Thymus (tissue), 11 donors: ENCODE measurements at regions not wholly inside any gene's neighbourhood (a gene's known extent, or its start where the extent isn't known, plus 50 kb on each side); places are given as distances from the start of the nearest gene placed in this dataset.

Experiments used
- DNase-seq, 9 donors: peaks; one replicate each; pipeline ENCODE4 v3.0.0-alpha.2; 2013; ENCODE audit warnings: low spot score in 9 of 9, low read depth in 6 of 9, missing footprints in 1 of 9
- H3K27ac ChIP-seq, 2 donors: one replicate each; pipeline ENCODE4 v1.5.1; 2013; ENCODE audit warnings: control low read depth in 1 of 2, low read depth in 1 of 2, low read length in 1 of 2, mild to moderate bottlenecking in 1 of 2, moderate library complexity in 1 of 2
- H3K27me3 ChIP-seq, 2 donors: one replicate each; pipeline ENCODE4 v1.5.1; 2013; ENCODE audit warnings: low read length in 1 of 2; ENCODE audit not compliant: control insufficient read depth in 2 of 2, insufficient read depth in 1 of 2
- H3K36me3 ChIP-seq, 2 donors: one replicate each; pipeline ENCODE4 v1.5.1; 2013; ENCODE audit warnings: low read length in 1 of 2, mild to moderate bottlenecking in 1 of 2, moderate library complexity in 1 of 2; ENCODE audit not compliant: control insufficient read depth in 2 of 2, insufficient read depth in 2 of 2
- H3K4me1 ChIP-seq, 2 donors: one replicate each; pipeline ENCODE4 v1.5.1; 2013; ENCODE audit warnings: low read length in 2 of 2; ENCODE audit not compliant: control insufficient read depth in 2 of 2, insufficient read depth in 2 of 2
- H3K4me3 ChIP-seq, 2 donors: one replicate each; pipeline ENCODE4 v1.5.1; 2013; ENCODE audit warnings: low read length in 2 of 2, control low read depth in 1 of 2, mild to moderate bottlenecking in 1 of 2
- H3K9me3 ChIP-seq, 2 donors: one replicate each; pipeline ENCODE4 v1.5.1; 2013; ENCODE audit warnings: low read length in 1 of 2, mild to moderate bottlenecking in 1 of 2; ENCODE audit not compliant: control insufficient read depth in 2 of 2, insufficient read depth in 1 of 2
- WGBS: extraction: QIAGEN DNeasy Blood & Tissue Kit; methylation state at CpG from one replicate; pipeline ENCODE4 v1.1.7; 2013; 5-methylcytosine and 5-hydroxymethylcytosine counted together
- donor health status: healthy.

GRCh38 chr7:86199881-86200614, 443.7 kb upstream of the GRM3 start:
- Histone ChIP-seq H3K4me3 (no peak overlapping the region), H3K36me3 (no peaks in the 10 kb centered on the region), H3K27me3 (no peaks in the 10 kb centered on the region), H3K9me3 (peaks cover 4 to 16% of the 10 kb centered on the region in 2 donors), H3K4me1 (no peaks in the 10 kb centered on the region), H3K27ac (no peak overlapping the region)
- DNase-seq, result no peak
- 73% methylated on average over 3 of the region's 3 CpGs for WGBS

- no peaks in the 10 kb centered on the region for H3K27me3 ChIP-seq
- peaks cover 0 to 6% of the 10 kb centered on the region in 2 donors for H3K9me3 ChIP-seq
- no peaks in the 10 kb centered on the region for H3K4me1 ChIP-seq
- H3K36me3 ChIP-seq, result no peaks in the 10 kb centered on the region
- no peak for DNase-seq
- no peak overlapping the region for H3K4me3 ChIP-seq
- no peak overlapping the region for H3K27ac ChIP-seq
Measured at GRCh38 chr7:86190351-86190750, 453.4 kb upstream of the GRM3 start.

- Histone ChIP-seq H3K36me3 (no peaks in the 10 kb centered on the region), H3K4me1 (no peaks in the 10 kb centered on the region), H3K9me3 (no peaks in the 10 kb centered on the region), H3K4me3 (no peak overlapping the region), H3K27ac (no peak overlapping the region), H3K27me3 (no peaks in the 10 kb centered on the region)
- DNase-seq, result no peak
- 95% methylated on average over 3 of the region's 3 CpGs for WGBS
Measured at GRCh38 chr7:86181474-86181873, 462.2 kb upstream of the GRM3 start.

- Histone ChIP-seq H3K4me3 (no peak overlapping the region), H3K27me3 (no peaks in the 10 kb centered on the region), H3K36me3 (no peaks in the 10 kb centered on the region), H3K9me3 (no peaks in the 10 kb centered on the region), H3K4me1 (no peaks in the 10 kb centered on the region), H3K27ac (no peak overlapping the region)
- WGBS, result 88% methylated on average over 1 of the region's 1 CpG
- no peak for DNase-seq
Measured at GRCh38 chr7:86164827-86165226, 478.9 kb upstream of the GRM3 start.

GRCh38 chr7:86158111-86158510, 485.6 kb upstream of the GRM3 start:
- Histone ChIP-seq H3K27ac (no peak overlapping the region), H3K27me3 (no peaks in the 10 kb centered on the region), H3K4me3 (no peak overlapping the region), H3K9me3 (peaks cover 0 to 11% of the 10 kb centered on the region in 2 donors), H3K4me1 (no peaks in the 10 kb centered on the region), H3K36me3 (no peaks in the 10 kb centered on the region)
- WGBS, result 95% methylated on average over 4 of the region's 4 CpGs
- DNase-seq, result no peak

GRCh38 chr7:86155623-86156022, 488.1 kb upstream of the GRM3 start:
- H3K27me3 ChIP-seq, result no peaks in the 10 kb centered on the region
- 97% methylated on average over 2 of the region's 2 CpGs for WGBS
- H3K4me3 ChIP-seq, result no peak overlapping the region
- no peaks in the 10 kb centered on the region for H3K36me3 ChIP-seq
- DNase-seq, result no peak
- H3K4me1 ChIP-seq, result no peaks in the 10 kb centered on the region
- no peak overlapping the region for H3K27ac ChIP-seq
- H3K9me3 ChIP-seq, result peaks cover 0 to 15% of the 10 kb centered on the region in 2 donors

- no peak for DNase-seq
- Histone ChIP-seq H3K9me3 (peaks cover 0 to 5% of the 10 kb centered on the region in 2 donors), H3K36me3 (no peaks in the 10 kb centered on the region), H3K27ac (no peak overlapping the region), H3K27me3 (no peaks in the 10 kb centered on the region), H3K4me1 (no peaks in the 10 kb centered on the region), H3K4me3 (no peak overlapping the region)
- 65% methylated on average over 2 of the region's 2 CpGs for WGBS
Measured at GRCh38 chr7:86152926-86153325, 490.8 kb upstream of the GRM3 start.

- H3K4me3 ChIP-seq, result no peak overlapping the region
- H3K4me1 ChIP-seq, result no peaks in the 10 kb centered on the region
- no peaks in the 10 kb centered on the region for H3K27me3 ChIP-seq
- peaks cover 0 to 4% of the 10 kb centered on the region in 2 donors for H3K9me3 ChIP-seq
- 71% methylated on average over 4 of the region's 4 CpGs for WGBS
- H3K27ac ChIP-seq, result no peak overlapping the region
- no peak for DNase-seq
- H3K36me3 ChIP-seq, result no peaks in the 10 kb centered on the region
Measured at GRCh38 chr7:86149024-86149665, 494.6 kb upstream of the GRM3 start.

GRCh38 chr7:86148501-86148900, 495.2 kb upstream of the GRM3 start:
- no peaks in the 10 kb centered on the region for H3K27me3 ChIP-seq
- no peak overlapping the region for H3K4me3 ChIP-seq
- H3K4me1 ChIP-seq, result no peaks in the 10 kb centered on the region
- DNase-seq, result no peak
- H3K27ac ChIP-seq, result no peak overlapping the region
- peaks cover 0 to 4% of the 10 kb centered on the region in 2 donors for H3K9me3 ChIP-seq
- WGBS, result 72% methylated on average over 2 of the region's 2 CpGs
- no peaks in the 10 kb centered on the region for H3K36me3 ChIP-seq
